BJ (cell line): ENCODE measurements at regions not wholly inside any gene's neighbourhood (a gene's known extent, or its start where the extent isn't known, plus 50 kb on each side); places are given as distances from the start of the nearest gene placed in this dataset.

ENCODE experiments used
- CTCF ChIA-PET: fragments of 350-600 bp; formaldehyde crosslinking; extraction: SDS; loops from one replicate; lab custom pipeline; 2021; ENCODE audit warnings: antibody characterized with exemption, inconsistent platforms; lab: Yijun Ruan, JAX
- POLR2A ChIA-PET: fragments of 300-600 bp; sonication (Branson Sonifier 250); formaldehyde crosslinking; extraction: SDS; loops from one replicate; lab custom pipeline; 2021; ENCODE audit warnings: antibody characterized with exemption; lab: Charles Lee
- DNase-seq: peaks from one replicate; pipeline ENCODE4 v3.0.0-alpha.2; 2011; ENCODE audit warnings: low read depth
- H3K27me3 ChIP-seq: 2 replicates; pipeline ENCODE4 v1.6.0; 2011; ENCODE audit warnings: low read length; ENCODE audit not compliant: control insufficient read depth, insufficient read depth
- H3K36me3 ChIP-seq: 2 replicates; pipeline ENCODE4 v1.5.1; 2011; ENCODE audit warnings: low read length; ENCODE audit not compliant: control insufficient read depth, insufficient read depth
- H3K4me3 ChIP-seq: 2 replicates; pipeline ENCODE4 v1.5.1; 2011; ENCODE audit warnings: low read depth, mild to moderate bottlenecking, control low read depth, low read length
- TF ChIP-seq, protein P1 (sequence below): IDR thresholded peaks from 2 replicates; pipeline ENCODE4 v1.5.1; 2011; ENCODE audit warnings: low read depth, mild to moderate bottlenecking, control low read depth, inconsistent platforms, low read length, moderate library complexity; ENCODE audit not compliant: insufficient read depth

DNA sequence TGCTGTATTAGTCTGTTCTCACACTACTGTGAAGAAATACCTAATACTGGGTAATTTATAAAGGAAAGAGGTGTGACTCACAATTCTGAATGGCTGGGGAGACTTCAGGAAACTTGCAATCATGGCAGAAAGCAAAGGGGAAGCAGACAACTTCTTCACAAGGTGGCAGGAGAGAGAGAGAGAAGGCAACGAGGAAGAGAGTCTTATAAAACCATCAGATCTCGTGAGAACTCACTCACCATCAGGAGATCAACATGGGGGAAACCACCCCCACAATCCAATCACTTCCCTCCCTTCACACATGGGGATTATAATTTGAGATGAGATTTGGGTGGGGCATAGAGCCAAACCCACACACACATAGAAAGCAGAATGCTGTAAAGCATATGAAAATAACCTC lies 896.2 kb downstream of the CDH11 start:
- no peak for DNase-seq
- Histone ChIP-seq H3K4me3 (no peak overlapping the region), H3K36me3 (no peaks in the 10 kb centered on the region), H3K27me3 (no peaks in the 10 kb centered on the region)
- POLR2A ChIA-PET = no interaction called here
- TF ChIP-seq, protein P1, sequence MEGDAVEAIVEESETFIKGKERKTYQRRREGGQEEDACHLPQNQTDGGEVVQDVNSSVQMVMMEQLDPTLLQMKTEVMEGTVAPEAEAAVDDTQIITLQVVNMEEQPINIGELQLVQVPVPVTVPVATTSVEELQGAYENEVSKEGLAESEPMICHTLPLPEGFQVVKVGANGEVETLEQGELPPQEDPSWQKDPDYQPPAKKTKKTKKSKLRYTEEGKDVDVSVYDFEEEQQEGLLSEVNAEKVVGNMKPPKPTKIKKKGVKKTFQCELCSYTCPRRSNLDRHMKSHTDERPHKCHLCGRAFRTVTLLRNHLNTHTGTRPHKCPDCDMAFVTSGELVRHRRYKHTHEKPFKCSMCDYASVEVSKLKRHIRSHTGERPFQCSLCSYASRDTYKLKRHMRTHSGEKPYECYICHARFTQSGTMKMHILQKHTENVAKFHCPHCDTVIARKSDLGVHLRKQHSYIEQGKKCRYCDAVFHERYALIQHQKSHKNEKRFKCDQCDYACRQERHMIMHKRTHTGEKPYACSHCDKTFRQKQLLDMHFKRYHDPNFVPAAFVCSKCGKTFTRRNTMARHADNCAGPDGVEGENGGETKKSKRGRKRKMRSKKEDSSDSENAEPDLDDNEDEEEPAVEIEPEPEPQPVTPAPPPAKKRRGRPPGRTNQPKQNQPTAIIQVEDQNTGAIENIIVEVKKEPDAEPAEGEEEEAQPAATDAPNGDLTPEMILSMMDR = no peak
- CTCF ChIA-PET = interaction anchor here (0.9 kb wide), 1 partner anchor 19 kb away, joined by 3 read pairs; no protein-coding TSS in a partner anchor

DNA sequence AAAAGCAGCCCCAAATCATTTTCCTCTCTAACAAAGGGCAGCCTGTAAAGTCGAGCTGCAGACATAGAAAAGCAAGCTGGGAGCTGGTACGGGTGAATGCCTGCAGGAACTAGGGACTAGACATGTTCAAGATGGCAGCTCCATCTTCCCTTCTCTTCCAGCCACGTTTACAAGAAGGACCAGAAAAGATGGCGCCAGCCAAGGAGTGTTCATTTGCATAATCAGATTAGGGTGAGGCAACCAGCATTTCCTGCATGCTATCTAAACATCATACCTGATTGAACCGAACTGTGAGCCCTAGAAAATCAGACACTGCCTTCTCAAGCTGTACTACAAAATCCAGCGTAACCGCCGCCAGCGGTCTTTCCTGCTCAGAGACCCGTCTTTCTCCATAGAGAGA lies 896.8 kb downstream of the CDH11 start:
- POLR2A ChIA-PET = no interaction called here
- Histone ChIP-seq H3K4me3 (no peak overlapping the region), H3K36me3 (no peaks in the 10 kb centered on the region), H3K27me3 (no peaks in the 10 kb centered on the region)
- TF ChIP-seq, protein P1 = no peak
- DNase-seq = no peak
- CTCF ChIA-PET = interaction anchor here (0.9 kb wide), 1 partner anchor 19 kb away, joined by 3 read pairs; no protein-coding TSS in a partner anchor

DNA sequence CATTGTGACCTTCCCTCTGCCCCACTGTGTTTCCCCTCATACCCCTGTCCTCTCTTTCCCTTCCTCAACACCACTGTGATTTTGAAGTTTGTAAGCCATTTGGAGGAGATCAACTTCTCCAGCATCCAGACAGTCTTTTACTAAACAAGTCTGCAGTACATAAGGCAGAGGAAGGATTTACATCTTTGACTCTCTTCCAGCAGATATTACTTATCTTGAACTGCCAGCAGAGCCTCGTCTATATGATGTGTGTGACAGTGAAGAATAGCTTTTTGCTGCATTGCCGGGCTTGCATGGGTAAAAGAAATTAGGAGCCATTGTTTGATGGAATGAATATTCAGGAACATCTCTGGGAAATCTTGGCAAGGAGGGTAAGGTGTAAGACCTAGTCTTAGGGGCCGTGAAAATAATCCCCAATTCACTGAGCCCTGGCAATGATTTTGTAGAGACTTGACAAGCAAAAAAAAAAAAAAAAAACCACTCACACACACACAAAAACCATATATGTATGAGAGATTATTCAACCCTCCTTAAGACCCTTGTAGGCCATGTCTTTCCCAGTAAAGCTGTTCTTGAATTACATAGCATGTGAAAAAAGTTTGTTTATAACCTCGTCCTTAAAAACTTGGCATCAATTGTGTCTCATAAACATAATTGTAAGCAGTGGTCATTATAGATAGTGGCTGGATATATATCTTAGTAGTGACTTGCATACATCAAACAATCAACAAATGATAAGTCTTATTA lies 903.9 kb downstream of the CDH11 start:
- H3K27me3 ChIP-seq = no peaks in the 10 kb centered on the region; the same call in 1 of the 2 replicates
- POLR2A ChIA-PET = no interaction called here
- H3K36me3 ChIP-seq = no peaks in the 10 kb centered on the region
- CTCF ChIA-PET = no interaction called here
- no peak for DNase-seq
- TF ChIP-seq, protein P1 = no peak
- no peak overlapping the region for H3K4me3 ChIP-seq

DNA sequence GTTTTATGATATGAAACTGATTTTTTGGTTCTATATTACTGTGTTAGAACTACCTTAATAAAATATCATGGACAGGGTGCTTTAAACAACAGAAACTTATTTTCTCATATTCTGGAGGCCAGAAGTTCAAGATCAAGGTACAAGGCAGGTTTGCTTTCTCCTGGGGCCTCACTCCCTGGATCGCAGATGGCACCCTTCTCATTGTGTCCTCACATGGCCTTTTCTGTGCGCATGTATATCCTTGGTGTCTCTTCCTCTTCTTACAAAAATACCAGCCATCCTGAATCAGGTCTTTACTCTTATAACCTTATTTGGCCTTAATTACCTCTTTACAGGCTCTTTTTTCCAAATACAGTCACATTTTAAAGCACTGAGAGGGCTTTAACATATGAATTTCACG lies 906.1 kb downstream of the CDH11 start:
- POLR2A ChIA-PET = no interaction called here
- Histone ChIP-seq H3K36me3 (no peaks in the 10 kb centered on the region), H3K27me3 (no peaks in the 10 kb centered on the region; the same call in 1 of the 2 replicates), H3K4me3 (no peak overlapping the region)
- TF ChIP-seq, protein P1 = no peak
- DNase-seq = no peak
- CTCF ChIA-PET = interaction anchor here (0.6 kb wide), 1 partner anchor 199 kb away, joined by 3 read pairs; no protein-coding TSS in a partner anchor

DNA sequence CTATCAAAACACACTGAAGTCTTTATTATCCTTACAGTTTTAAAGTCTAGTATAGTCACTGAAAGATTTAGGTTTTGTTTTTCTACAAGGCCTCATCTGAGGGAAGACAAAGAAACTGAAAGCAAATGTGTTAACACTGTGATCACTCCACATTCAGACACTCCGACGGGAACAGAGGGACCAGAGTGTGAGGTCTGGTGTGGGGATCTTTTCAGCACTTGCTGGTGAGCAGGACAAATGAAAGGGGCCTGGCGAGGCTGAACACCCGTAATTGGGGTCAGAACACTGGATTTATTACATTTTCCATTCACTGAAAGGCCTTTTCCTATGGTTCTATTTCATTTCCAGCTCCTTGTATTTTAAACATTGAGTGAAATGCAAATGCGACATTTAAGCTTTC lies 910.5 kb downstream of the CDH11 start:
- ChIA-PET CTCF (no interaction called here), POLR2A (no interaction called here)
- no peak overlapping the region for H3K4me3 ChIP-seq
- H3K36me3 ChIP-seq = no peaks in the 10 kb centered on the region
- no peaks in the 10 kb centered on the region; the same call in 1 of the 2 replicates for H3K27me3 ChIP-seq
- no peak for DNase-seq
- TF ChIP-seq, protein P1 = no peak
